Heart left ventricle (tissue), 16 donors: ENCODE measurements at regions not wholly inside any gene's neighbourhood (a gene's known extent, or its start where the extent isn't known, plus 50 kb on each side); places are given as distances from the start of the nearest gene placed in this dataset.
A peak's percentile ranks its signal among the peaks of the same experiment; 100 is the strongest.

Experiments
- ATAC-seq, 4 donors: fragments of 200-7000 bp; cut with Tn5 transposase; one replicate each; pipeline ENCODE4 v1.9.1; 2020 to 2022; ENCODE audit warnings: moderate library complexity in 4 of 4, mild to moderate bottlenecking in 3 of 4, moderate number of reproducible peaks in 1 of 4
- DNase-seq, 5 donors: peaks; one replicate each; pipeline ENCODE4 v3.0.0-alpha.2; 2020
- H3K27ac ChIP-seq, 12 donors: fragments of 200-600 bp; sonication (generic) in 4 of 12; one replicate each; pipeline versions ENCODE4 v1.5.0 to v1.8.0; 2016 to 2022; ENCODE audit warnings: mild to moderate bottlenecking in 2 of 12
- H3K27me3 ChIP-seq, 9 donors: fragments of 200-600 bp; sonication (generic) in 2 of 9; one replicate each; pipeline versions ENCODE4 v1.5.1 to v1.8.0; 2016 to 2022; ENCODE audit warnings: mild to moderate bottlenecking in 3 of 9
- H3K36me3 ChIP-seq, 9 donors: fragments of 200-600 bp; sonication (generic) in 2 of 9; one replicate each; pipeline versions ENCODE4 v1.5.0 to v1.8.0; 2018 to 2022; ENCODE audit warnings: mild to moderate bottlenecking in 2 of 9
- H3K4me1 ChIP-seq, 12 donors: fragments of 200-600 bp; sonication (generic) in 4 of 12; one replicate each; pipeline versions ENCODE4 v1.5.0 to v1.8.0; 2016 to 2022; ENCODE audit warnings: mild to moderate bottlenecking in 3 of 12
- H3K4me3 ChIP-seq, 12 donors: fragments of 200-600 bp; sonication (generic) in 4 of 12; one replicate each; pipeline versions ENCODE4 v1.5.0 to v1.8.0; 2017 to 2022; ENCODE audit warnings: mild to moderate bottlenecking in 9 of 12, moderate library complexity in 4 of 12
- H3K9me3 ChIP-seq, 12 donors: fragments of 200-600 bp; sonication (generic) in 4 of 12; one replicate each; pipeline versions ENCODE4 v1.5.0 to v1.8.0; 2016 to 2022; ENCODE audit warnings: mild to moderate bottlenecking in 1 of 12
- CTCF ChIP-seq, 12 donors: fragments of 200-600 bp; sonication (generic) in 4 of 12; IDR thresholded peaks; one replicate each; pipeline versions ENCODE4 v1.5.0 to v1.8.0; 2018 to 2022; ENCODE audit warnings: antibody characterized with exemption in 12 of 12, mild to moderate bottlenecking in 5 of 12
- POLR2A ChIP-seq, 2 donors: fragments of 450-650 bp; IDR thresholded peaks; one replicate each; pipeline ENCODE4 v1.6.1; 2017; ENCODE audit warnings: antibody characterized with exemption in 2 of 2, mild to moderate bottlenecking in 2 of 2, moderate library complexity in 2 of 2
- WGBS, 4 donors: extraction: QIAGEN DNeasy Blood & Tissue Kit in 2 of 4; methylation state at CpG; one replicate each; pipeline versions ENCODE4 v1.1.5 to v1.1.7; 2013 to 2018; 5-methylcytosine and 5-hydroxymethylcytosine counted together
- intact Hi-C, 10 donors: fragments of 100-400 bp; cut with DNase I; formaldehyde crosslinking; loops; one replicate each; pipeline versions ENCODE4 v1.11.1 to v1.14.2; 2022
- donor health status: ischemic (EF 13 %, LVEDD 7.1; RV severe dilation, severe dysfunction).
- donor health status: healthy with polysubstance abuse.
- donor health status: DM: no; HTN: yes; CAD: no.
- donor health status: DM: no; HTN: no; CAD: no.
- donor health status: ischemic (EF 25% LVEDD 6.9; RV normal size, moderate dysfunction).
- donor health status: ischemic (EF 25% LVEDD 5.7; RV mildly dilated, moderate dysfunction).
- donor health status: healthy.
- donor health status: DM: yes; HTN: yes; CAD: no.
- donor health status: ischemic (EF 35%, LVEDD 5.7; RV mildly dilated, moderate dysfunction).
- donor health status: nonischemic (EF 11% LVEDD 7.7; RV severe dilation, severe dysfunction).
- donor health status: DM: yes; HTN: yes; CAD: no.
- donor health status: PGD.
- donor health status: ischemic (EF 29% LVEDD 5.4; RV normal size, mild dysfunction).
- donor health status: nonischemic (EF 23%, LVEDD 6.1; RV moderate dilation, normal function).

GRCh38 chr3:160622263-160623045 lies 54.5 kb upstream of the ARL14 start:
- no peaks in the 10 kb centered on the region for H3K4me1 ChIP-seq
- no peak for ATAC-seq
- TF ChIP-seq CTCF (IDR thresholded peaks at IDR 0.05), result no peak
- TF ChIP-seq POLR2A (IDR thresholded peaks at IDR 0.05), result no peak
- no peak for DNase-seq
- no peak overlapping the region for H3K4me3 ChIP-seq
- no peaks in the 10 kb centered on the region for H3K9me3 ChIP-seq
- intact Hi-C loops, result no loop called here
- WGBS, 4 donors, result 44 to 55% (median 51%) methylated on average over 2 of the region's 2 CpGs
- H3K27ac ChIP-seq, result no peak overlapping the region
- no peaks in the 10 kb centered on the region for H3K27me3 ChIP-seq
- H3K36me3 ChIP-seq, result no peaks in the 10 kb centered on the region

- intact Hi-C loops, result no loop called here
- Histone ChIP-seq H3K4me3 (no peak overlapping the region), H3K4me1 (peaks cover 0 to 7% (median 0%) of the 10 kb centered on the region in 12 donors), H3K27me3 (no peaks in the 10 kb centered on the region), H3K27ac (no peak overlapping the region), H3K36me3 (no peaks in the 10 kb centered on the region), H3K9me3 (no peaks in the 10 kb centered on the region)
- no peak for ATAC-seq
- DNase-seq, result no peak
- TF ChIP-seq POLR2A (IDR thresholded peaks at IDR 0.05) (no peak), CTCF (IDR thresholded peaks at IDR 0.05) (no peak)
- 64 to 70% (median 68%) methylated on average over 3 of the region's 3 CpGs for WGBS, 4 donors
These were observed 53.5 kb upstream of the KPNA4 start for GRCh38 chr3:160618878-160619277.

- H3K36me3 ChIP-seq, result no peaks in the 10 kb centered on the region
- no peaks in the 10 kb centered on the region for H3K9me3 ChIP-seq
- no peak overlapping the region for H3K4me3 ChIP-seq
- H3K27me3 ChIP-seq, result no peaks in the 10 kb centered on the region
- no peak overlapping the region for H3K27ac ChIP-seq
- ATAC-seq (no peak), DNase-seq (no peak)
- H3K4me1 ChIP-seq, result peaks cover 0 to 7% (median 0%) of the 10 kb centered on the region in 12 donors
- intact Hi-C loops, result no loop called here
- TF ChIP-seq POLR2A (IDR thresholded peaks at IDR 0.05) (no peak), CTCF (IDR thresholded peaks at IDR 0.05) (no peak)
- WGBS, 4 donors, result 53 to 60% (median 57%) methylated on average over 4 of the region's 4 CpGs
These were observed 53.0 kb upstream of the KPNA4 start for GRCh38 chr3:160618363-160618762.

- H3K27ac ChIP-seq, result no peak overlapping the region
These were observed 52.3 kb upstream of the KPNA4 start for GRCh38 chr3:160617636-160618035.

More at GRCh38 chr3:160617636-160618035, 52.3 kb upstream of the KPNA4 start:
- Histone ChIP-seq H3K4me3 (no peak overlapping the region), H3K36me3 (no peaks in the 10 kb centered on the region), H3K27me3 (no peaks in the 10 kb centered on the region), H3K9me3 (no peaks in the 10 kb centered on the region), H3K4me1 (peaks cover 0 to 7% (median 0%) of the 10 kb centered on the region in 12 donors)
- 50 to 68% (median 61%) methylated on average over 2 of the region's 2 CpGs for WGBS, 4 donors
- DNase-seq (no peak), ATAC-seq (peak in 2 of 4 donors; percentile 18 to 28)
- intact Hi-C loops, result no loop called here
- TF ChIP-seq POLR2A (IDR thresholded peaks at IDR 0.05) (no peak), CTCF (IDR thresholded peaks at IDR 0.05) (no peak)
